Activated CD4-positive, alpha-beta T cell treated with anti-CD3 and anti-CD28 coated beads, Interleukin-2, Interleukin-6, amounts not matched to agents 100 ng/mL and 50 ng/mL, durations not matched to agents 16 hours and 8 hours (primary cell): ENCODE measurements at regions not wholly inside any gene's neighbourhood (a gene's known extent, or its start where the extent isn't known, plus 50 kb on each side); places are given as distances from the start of the nearest gene placed in this dataset.
A peak's percentile ranks its signal among the peaks of the same experiment; 100 is the strongest.
"Not testable (repeated sequence)": the region's sequence is repeated elsewhere in the genome, so short reads cannot be mapped to it uniquely, and the experiment has no call there.

Source experiments
- DNase-seq: peaks from one replicate; pipeline ENCODE4 v3.0.0-alpha.2; 2020

DNA sequence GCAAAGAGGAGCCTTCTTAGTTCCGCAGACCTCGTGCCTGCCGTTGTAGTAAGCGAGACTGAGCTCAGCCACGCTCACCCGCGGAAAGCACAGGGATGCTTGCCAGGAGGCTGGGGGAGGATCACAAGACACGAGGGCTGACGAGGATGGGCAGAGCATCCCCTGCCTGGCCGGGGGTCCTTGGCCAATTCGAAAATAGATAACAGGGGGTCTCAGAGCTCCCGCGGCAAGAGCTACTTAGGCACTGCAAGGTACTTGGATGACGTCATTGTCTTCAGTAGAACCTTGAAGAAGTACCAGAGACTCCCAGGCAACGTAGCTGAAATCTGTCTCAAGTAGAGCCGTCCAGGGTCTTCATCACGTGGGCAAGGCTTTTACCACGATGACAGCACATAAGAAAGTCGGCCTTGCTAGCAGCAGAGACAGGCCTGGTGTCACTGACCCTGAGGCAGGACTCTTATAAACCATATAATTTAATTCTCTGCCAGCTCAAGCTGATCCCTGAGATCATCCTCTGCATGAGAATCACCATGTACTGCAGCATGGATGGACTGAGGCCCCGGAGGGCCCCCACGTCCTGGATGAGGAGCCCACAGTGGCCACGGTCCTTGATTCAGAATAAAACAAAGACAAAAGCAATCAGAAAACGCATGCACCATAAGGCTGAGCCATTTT, 81.9 kb downstream of the TMEM18 start:
- DNase-seq, result no peak

GRCh38 chr2:594297-594949, 82.8 kb downstream of the TMEM18 start:
- no peak for DNase-seq

GRCh38 chr2:593356-594026, 83.7 kb downstream of the TMEM18 start:
- no peak for DNase-seq

DNA sequence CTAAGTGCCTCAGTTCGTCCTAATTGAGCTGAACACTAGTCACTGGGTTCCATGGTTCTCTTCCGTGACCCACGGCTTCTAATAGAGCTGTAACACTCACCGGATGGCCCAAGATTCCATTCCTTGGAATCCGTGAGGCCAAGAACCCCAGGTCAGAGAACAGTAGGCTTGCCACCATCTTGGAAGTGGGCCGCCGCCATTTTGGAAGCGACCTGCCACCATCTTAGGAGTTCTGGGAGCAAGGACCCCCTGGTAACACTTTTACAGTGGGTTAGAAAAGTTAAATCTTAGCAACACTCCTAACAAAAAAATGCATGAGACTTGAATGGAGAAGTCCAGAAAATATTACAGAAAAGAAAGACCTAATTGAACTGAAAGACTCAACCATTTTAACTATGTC, 84.5 kb downstream of the TMEM18 start:
- no peak for DNase-seq

DNA sequence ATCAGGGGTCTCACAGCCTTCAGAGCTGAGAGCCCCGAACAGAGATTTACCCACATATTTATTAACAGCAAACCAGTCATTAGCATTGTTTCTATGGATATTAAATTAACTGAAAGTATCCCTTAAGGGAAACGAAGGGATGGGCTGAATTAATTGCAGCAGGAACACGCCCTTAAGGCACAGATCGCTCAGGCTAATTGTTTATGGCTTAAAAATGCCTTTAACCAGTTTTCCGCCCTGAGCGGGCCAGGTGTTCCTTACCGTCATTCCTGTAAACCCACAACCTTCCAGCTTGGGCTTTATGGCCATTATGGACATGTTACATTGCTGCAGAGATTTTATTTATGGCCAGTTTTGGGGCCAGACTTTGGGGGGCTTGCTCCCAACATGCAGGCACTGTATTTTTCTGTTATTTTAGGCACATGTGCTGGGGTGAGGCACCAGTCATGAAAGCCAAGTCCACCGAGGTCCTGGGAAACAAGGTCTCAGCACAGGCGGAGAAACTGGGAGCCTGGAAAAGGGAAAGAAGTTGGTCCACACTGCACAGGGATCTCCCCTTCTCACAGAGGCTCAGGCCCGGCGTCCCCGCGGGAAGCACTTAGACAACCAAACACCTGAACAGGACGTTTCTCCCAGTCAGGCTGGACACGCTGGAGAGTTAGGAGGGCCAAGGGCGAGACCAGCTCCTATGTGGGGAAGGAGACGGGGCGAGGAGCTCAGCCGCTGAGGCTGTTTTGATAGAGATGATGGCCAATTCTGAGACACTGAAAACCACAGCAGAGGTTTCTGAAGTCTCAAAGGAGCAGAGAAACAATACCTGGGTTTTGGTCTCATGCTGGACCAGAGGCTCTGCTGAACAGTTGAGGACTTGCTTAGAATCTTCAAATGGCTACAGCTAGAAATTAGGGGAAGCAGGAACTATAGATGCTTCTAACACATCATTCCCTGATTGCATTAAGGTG, 86.7 kb downstream of the TMEM18 start:
- no peak for DNase-seq

DNA sequence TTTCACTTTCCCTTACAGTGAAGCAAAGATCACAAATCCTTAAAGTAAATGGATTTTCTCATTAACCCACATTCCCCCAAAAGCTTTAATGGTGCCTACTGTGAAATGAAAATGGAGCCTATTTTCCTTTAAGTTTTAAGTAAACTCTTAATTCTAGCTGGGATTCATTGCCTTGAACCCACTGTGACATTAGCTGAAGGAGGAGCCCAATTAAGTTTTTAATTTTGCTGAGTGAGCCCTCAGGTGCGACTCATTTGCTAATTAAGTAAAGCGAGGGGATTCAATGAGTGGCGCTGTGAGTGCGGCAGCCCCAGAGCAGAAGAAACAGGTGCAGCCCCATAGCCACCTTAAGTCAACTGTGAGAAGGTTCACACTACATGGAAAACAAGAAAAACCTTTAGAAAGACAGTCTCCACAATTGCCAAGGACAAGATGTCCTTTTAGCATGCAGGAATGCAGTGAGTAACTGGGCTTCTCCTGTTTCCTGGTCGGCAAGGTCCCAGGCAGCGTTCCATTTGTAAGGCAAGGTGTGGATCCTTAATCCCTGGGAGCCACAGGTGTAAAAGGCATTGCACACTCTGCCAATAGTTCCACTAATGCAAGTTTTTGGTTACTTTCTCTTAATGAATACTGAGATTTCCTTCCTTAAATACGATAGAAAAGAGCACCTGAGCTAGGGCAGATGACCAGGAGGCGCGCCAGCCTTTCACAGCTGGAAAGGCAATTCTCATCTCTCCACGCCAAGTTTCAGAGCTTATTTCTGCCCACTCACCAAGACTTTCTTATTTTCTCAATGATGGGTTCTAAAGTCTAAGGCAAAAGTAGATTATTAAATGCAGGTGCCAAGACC, 87.7 kb downstream of the TMEM18 start:
- DNase-seq, result no peak

DNA sequence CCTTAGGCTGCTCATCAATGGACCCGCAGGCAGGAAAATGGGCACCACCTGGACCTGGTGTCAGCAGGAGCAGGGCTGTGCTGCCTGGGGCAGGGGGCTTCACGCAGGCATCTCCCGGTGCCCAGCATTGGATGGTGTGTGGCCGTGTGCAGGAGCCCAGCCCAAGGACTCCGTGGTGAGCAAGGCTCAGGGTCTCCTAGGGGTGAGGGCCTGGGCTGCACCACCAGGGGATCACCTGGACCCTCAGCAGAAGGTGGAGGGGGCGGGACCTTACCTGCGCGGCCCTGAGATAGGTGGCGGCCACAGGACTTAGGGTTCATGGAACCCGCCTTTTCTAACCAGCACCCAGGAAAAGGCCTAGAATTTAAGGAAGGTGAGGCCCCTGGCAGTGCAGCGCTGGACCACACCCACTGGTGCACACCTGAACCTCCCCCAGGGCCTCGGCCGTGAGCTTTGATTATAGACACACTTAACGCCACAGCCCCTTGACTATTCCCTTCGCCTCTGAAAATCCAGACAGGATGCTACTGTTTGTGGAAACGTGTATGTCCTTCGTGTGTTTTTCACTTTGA, 89.0 kb downstream of the TMEM18 start:
- no peak for DNase-seq

DNA sequence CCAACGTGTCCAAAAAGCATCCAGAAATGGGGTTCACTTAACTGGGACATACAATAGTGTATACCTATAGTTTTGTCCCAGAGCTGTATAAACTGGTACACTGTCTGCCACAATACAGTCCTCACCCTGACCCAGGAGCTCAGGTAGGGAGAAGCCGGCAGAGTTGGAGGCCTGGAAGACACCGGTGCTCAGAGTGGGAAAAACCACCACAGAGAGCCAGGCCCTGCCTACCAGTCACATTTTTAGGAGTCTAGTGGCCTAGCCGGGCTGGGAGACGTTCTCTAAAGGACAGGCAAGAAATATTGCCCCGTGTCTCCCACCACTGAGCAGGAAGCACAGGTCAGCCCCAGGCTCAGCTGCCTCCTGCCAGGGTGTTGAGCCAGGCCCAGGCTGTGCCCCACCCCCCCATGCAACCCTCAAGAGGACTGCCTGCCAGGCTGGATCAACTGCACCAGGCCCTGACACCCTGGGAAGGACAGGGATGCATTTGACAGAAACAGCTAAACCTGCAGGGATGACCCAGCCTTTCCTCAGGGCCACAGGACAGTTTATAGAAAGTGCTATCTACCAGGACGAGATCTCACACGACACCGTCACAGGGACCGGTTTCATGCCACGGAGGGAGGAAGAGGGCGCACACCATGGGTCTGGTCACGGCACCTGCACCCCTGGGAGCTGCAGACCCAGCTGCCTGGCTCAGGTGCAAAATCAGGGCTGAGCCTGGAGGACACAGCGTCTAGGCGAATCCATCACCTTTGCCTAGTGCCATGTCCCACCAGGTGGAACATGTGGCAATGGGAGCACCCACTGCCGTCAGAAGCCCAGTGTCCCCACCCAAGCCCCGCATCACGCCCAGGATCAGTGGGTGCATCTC, 89.9 kb downstream of the TMEM18 start:
- no peak for DNase-seq

DNA sequence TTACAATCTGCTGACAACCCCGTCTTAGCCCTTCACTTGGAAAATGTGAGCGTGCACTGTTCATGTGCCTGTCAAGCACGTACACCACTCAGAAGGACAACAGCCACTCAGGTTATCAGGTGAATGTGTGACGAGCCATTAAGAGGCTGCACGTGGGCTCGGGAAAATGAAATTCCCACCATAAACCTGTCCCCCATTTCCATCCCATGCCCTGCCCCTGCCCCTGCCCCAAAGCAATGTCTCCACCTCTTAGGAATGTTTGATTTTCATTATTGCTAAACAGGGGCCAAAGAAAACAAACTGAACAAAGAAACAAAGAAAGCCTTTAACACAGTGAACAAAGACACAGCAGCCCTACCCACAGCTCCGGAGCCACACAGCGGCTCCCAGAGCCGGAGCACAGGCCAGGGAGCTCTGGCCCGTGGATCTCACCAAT, 90.5 kb downstream of the TMEM18 start:
- no peak for DNase-seq

GRCh38 chr2:584863-585823, 92.1 kb downstream of the TMEM18 start:
- DNase-seq, result peak; percentile 58

DNA sequence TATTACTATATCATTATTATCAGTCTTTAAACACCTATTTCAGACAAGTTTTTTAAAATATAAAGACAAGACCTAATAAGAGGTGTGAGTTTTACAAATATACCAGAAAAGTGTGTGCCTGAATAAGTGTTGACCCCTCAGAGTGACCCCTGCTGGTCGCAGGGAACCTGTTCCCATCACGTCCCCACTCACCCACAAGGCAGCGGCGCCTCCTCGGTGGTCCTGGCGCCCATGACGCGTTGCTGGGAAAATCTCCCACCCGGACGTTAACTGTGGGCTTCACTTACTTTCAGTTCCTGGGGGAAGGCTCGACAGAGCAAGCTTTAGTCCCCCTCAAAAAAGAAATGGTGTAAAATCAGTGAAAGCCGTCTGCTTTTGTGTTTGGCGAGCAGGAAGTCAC, 93.5 kb downstream of the TMEM18 start:
- DNase-seq, result no peak

DNA sequence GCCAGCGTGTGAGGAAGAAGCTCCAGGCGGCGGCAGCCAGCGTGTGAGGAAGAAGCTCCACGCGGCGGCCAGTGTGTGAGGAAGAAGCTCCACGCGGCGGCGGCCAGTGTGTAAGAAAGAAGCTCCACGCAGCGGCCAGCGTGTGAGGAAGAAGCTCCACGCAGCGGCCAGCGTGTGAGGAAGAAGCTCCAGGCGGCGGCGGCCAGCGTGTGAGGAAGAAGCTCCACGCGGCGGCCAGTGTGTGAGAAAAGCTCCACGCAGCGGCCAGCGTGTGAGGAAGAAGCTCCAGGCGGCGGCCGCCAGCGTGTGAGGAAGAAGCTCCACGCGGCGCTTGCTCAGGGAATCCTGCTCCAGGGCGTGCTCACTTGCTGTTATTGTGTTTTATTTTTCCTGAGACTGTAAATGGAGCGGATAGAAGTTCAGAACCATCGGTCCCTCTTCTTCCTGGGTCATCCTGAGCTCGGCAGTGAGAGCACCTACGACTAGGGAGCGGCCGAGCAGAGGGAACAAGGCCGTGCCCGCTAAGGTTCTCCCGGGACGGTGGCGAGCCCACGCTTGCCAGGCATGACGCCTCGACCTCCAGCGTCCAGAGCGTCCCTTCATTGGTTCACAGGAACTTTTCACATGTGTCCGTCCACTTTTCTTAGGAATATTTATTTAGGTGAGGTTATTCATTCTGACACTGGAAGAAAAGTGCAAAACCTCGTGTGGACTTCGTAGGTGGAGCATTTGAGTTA, 94.2 kb downstream of the TMEM18 start:
- no peak for DNase-seq

GRCh38 chr2:582289-582688, 94.9 kb downstream of the TMEM18 start:
- DNase-seq, result not testable (repeated sequence)

- DNase-seq, result no peak
Observed at GRCh38 chr2:579961-580360, 97.2 kb downstream of the TMEM18 start.

- no peak for DNase-seq
Observed at GRCh38 chr2:579351-579886, 97.8 kb downstream of the TMEM18 start.

DNA sequence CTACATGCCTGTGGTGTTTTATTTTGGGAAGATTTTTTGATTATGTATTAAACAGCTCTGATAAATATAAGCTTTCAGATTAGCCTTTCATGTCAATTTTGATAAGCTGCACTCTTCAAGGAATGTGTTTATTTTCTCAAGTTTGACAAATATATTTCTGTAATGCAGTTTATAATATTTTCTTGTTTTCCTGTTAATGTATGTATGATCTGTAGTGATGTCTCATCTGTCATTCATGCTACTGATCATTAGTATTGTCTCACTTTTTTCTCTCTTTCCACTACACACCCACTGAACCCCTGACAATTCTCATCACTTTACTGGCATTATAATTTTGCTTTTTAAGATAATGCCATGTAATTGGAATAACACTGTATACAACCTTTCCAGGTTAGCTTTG, 100.9 kb downstream of the TMEM18 start:
- no peak for DNase-seq

- no peak for DNase-seq
Observed at GRCh38 chr2:575727-576236, 101.4 kb downstream of the TMEM18 start.
